Epidermal melanocyte (primary cell): ENCODE measurements at regions not wholly inside any gene's neighbourhood (a gene's known extent, or its start where the extent isn't known, plus 50 kb on each side); places are given as distances from the start of the nearest gene placed in this dataset.

ENCODE experiments used
- DNase-seq: peaks from one replicate; pipeline ENCODE4 v3.0.0; 2011; ENCODE audit warnings: low spot score; ENCODE audit not compliant: insufficient read length

DNA sequence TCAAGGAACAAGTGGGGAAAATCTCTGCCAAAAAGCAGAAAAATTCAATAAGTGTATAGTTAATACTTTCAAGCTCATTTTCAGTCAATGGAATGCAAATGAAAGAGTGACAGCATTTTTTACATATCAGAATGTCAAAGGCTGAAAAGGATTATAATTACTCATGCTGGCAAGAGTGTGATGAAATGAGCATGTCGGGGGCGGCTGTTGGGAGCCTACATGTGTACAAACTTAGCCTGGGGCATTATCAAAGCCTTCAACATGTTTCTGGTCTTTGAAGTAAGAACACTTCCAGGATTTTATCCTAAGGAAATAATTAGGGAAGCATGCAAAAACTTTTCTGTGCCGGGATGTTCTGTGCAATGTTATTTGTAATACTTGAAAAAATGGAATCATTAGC is 221.7 kb upstream of the LYZL1 start:
- DNase-seq: no peak

DNA sequence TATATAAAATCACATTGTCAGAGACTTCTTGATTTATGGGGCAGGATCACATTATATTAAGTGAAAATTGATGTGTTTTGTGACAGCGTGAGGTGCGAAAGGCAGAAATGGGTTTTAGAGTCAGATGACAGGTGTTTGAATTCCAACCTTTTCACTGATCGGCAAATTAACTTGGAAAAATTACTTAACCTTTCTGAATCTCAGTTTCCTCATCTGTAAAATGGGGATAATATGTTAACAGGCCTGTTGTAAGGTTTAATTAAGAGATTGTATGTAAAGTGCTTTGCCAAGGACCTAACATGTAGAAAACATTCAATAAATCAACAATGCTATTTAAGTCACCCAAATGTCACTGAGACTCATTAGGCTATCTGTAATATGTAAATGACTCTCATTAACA is 221.2 kb upstream of the LYZL1 start:
- no peak for DNase-seq

DNA sequence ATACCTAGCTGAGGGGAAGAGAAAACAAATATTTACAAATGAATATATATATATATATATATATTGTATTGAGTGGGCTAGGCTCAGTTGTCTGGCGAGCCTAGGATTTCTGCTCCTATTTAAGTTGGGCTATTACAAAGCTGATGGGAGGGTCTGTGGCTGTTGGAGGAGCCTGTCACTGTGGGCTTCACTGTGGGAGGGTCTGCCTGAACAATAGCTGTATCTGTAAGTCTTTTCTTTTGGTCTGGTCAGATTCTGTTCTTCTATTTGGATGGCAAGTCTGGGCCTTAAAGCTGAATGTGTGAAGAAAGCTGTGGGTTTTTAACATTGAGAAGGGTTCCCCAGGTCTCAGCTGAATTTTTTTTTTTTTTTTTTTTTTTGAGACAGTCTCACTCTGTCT is 220.6 kb upstream of the LYZL1 start:
- no peak for DNase-seq

DNA sequence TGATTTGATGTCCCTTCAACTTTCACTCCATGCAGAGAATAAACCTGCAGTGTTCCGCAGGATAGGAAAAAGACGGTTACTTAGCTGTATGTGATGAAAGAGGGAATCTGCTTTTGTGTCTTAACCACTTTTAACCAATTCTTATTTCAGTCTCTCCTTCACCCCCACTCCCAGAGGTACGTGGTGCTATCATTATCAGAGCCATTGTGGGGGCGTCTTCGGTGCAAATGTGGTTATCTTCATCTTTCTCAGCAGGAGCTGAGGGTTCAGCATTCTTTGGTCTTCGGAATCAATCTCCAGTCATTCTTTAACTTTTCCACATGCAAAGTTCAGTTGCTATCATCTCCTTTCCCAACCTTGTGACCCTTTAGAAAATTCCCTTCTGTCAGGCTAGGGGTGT is 219.9 kb upstream of the LYZL1 start:
- no peak for DNase-seq

DNA sequence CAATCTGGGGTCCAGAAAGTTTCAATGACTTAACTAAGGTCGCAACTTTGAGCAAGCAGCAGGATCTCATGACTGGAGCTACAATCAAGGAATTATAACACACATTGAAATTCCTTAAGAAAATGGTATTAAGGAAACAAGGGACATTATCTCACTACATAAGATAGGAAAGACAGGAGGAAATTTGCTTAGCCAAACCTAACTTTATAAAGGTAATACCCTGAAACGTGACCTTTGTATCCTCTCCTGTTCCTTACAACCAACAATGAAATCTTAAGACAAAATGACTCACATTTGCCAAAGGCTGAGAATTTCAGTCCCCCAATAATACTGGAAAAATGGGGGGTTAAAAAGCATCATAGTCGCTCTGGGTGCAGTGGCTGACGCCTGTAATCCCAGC is 218.9 kb upstream of the LYZL1 start:
- DNase-seq: no peak

DNA sequence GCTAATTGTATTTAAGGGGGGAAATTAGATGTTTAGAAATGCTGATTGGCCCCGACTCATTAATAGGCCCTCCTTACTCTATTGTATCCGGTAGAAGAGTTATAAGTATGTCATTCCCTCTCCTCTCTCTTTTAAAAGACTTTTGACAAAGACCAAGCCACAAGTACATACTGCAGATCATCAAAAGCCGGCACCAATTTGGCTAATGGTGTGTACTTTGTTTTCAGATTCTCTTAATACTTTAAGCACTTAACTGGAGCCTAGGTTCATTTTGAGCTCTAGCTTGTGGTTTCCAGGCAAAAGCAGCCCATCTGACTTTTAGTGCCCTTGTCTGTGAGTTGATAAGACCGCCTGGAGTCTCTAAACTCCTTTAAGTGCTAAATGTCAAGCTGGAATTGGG is 210.0 kb upstream of the LYZL1 start:
- no peak for DNase-seq

DNA sequence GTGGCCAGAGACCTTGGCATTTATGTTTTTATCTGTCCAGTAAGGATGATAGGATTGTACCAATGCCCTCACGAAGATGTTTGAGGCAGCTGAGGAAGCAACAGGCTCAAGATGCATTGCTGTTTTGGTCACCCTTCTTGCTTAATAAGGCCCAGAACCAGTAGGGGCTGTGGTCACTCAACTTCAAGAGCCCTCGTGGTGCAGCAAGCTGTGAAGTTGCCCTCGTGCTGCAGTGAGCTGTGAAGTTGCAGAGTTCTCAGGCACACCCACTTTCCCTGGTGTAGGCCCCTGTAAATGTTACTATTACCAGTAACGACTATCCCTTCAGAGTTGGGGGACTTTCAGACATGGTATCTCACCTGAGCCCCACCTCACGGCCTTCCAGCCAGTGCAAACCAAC is 207.6 kb upstream of the LYZL1 start:
- DNase-seq: no peak

- no peak for DNase-seq
These were observed 206.8 kb upstream of the LYZL1 start for GRCh38 chr10:29081951-29082685.

GRCh38 chr10:29083096-29083495 is 205.8 kb upstream of the LYZL1 start:
- DNase-seq: no peak

- DNase-seq: no peak
These were observed 204.1 kb upstream of the LYZL1 start for GRCh38 chr10:29084681-29085307.

DNA sequence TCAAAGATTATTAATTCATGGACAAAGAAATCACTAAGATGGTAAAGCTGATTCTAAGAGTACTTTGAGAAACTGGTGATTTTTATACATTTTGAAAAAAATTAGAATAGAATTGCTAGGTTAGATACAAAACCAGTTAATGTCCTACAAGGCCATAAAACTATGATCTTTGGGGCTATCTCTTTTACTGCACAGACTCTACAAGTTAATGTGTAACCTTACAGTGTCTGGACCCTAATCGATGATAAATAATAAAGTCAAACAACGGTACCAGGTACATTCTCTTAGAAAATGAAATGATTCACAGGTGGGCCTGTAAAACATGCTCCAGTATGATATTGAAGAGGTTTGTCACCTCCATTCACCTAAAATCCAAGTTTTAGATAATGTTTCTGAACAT is 199.8 kb upstream of the LYZL1 start:
- no peak for DNase-seq

GRCh38 chr10:29096303-29096824 is 192.5 kb upstream of the LYZL1 start:
- DNase-seq: no peak

DNA sequence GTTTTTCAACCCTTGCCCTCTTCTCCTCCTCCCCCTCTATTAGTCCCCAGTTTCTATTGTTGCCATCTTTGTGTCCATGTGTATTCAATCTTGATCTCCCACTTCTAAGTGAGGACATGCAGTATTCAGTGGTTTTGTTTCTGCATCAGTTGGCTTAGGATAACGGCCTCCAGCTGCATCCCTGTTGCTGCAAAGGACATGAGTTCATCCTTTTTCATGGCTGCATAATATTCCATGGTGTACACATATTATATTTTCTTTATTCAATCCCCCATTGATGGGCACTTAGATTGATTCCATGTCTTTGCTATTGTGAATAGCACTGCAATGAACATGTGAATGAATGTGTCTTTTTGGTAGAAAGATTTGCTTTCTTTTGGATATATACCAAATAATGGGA is 190.4 kb upstream of the LYZL1 start:
- no peak for DNase-seq

GRCh38 chr10:29099001-29099400 is 189.9 kb upstream of the LYZL1 start:
- no peak for DNase-seq

DNA sequence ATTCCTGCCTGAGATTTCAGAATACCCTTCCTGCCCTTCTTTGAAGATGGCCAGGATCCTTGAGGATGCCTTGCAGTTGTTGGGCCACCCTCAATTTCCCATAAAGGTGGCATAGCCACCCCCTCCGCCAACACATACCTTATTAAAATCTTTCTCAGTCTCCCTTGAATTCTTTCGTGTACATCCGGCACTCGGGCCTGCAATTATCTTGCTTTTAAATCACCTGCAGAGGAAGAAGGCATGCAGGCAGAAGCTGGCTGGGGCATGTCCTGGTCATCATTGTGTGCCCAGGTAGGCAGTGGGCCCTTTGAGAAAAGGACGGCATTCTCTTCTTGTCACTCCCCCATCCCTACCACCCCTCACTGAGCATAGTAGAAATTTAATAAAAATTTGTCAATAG is 189.5 kb upstream of the LYZL1 start:
- DNase-seq: no peak

- DNase-seq: no peak
These were observed 188.4 kb upstream of the LYZL1 start for GRCh38 chr10:29100505-29100904.

GRCh38 chr10:29102233-29102632 is 186.6 kb upstream of the LYZL1 start:
- DNase-seq: no peak

DNA sequence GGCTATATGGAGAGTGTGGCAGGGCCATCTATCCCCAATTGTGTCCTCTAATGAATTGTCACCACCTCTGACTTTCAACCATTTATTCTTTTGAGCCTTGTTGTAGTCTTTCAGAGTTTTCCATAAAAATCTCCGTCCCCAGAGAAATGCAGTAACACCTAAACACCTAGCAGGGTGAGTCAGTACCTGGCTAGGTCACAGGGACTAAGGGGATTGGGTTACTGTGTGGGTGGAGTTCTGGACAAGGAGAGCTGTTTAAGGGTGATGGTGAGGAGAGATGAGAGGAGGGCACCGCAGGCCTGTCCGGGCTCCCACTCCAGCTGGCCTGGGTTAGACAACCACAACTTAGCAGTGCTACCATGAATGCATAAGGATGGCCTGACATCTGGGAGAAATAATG is 186.2 kb upstream of the LYZL1 start:
- DNase-seq: no peak

DNA sequence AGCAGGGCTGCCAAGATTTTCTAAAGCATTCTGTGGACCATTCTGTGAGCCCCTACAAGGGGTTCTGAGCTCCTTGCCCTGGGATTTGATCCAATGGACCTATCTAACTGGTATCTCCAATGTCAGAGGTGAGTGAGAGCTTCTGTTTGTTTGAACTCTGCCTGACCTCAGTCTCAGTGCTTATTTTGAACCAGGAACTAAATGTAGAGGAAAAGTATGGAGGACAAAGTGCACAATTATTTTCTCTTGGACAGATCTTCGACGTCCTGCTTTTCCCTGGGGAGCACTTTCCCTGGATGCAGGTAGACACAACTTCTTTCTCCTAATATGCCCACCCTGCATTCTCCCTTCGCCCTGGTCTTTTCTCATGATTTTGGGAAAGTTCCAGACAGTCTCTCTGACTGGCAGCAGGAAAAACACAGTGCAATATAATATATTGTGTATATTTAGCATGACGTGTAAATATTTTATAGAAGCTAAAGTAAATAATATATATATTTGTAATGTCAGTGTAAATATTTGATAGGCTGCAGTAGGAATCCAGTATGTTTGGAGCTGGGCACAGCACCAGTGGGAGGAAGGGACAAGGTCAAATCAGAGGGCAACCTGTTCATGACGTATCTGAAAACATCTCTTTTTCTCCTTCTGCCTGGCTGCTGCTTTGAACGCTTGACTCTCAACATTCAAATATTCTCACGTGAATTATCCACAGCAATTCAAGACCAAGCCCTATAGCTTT is 184.0 kb upstream of the LYZL1 start:
- DNase-seq: no peak

GRCh38 chr10:29105516-29106215 is 183.2 kb upstream of the LYZL1 start:
- no peak for DNase-seq

GRCh38 chr10:29106287-29106686 is 182.6 kb upstream of the LYZL1 start:
- DNase-seq: no peak
